CD14-positive monocyte (primary cell): ENCODE measurements at regions not wholly inside any gene's neighbourhood (a gene's known extent, or its start where the extent isn't known, plus 50 kb on each side); places are given as distances from the start of the nearest gene placed in this dataset.
"Not testable (repeated sequence)": the region's sequence is repeated elsewhere in the genome, so short reads cannot be mapped to it uniquely, and the experiment has no call there.

ENCODE experiments used
- DNase-seq, 3 donors: peaks; one replicate each; pipeline ENCODE4 v3.0.0-alpha.2; 2011 to 2022
- H2AFZ ChIP-seq: 2 replicates; pipeline ENCODE4 v1.6.0; 2012; ENCODE audit warnings: mild to moderate bottlenecking, low read depth, low read length, inconsistent platforms; ENCODE audit not compliant: insufficient read depth, poor library complexity, severe bottlenecking
- H3K27ac ChIP-seq, 2 donors: 1 replicate in 1 of 2; 2 replicates in 1 of 2; pipeline ENCODE4 v1.5.1; 2012 to 2013; ENCODE audit warnings: low read length in 2 of 2, control low read depth in 1 of 2, inconsistent platforms in 1 of 2, low read depth in 1 of 2, mild to moderate bottlenecking in 1 of 2
- H3K27me3 ChIP-seq, 2 donors: one replicate each; pipeline versions ENCODE4 v1.6.0 to v1.6.1; 2011 to 2013; ENCODE audit warnings: low read length in 2 of 2; ENCODE audit not compliant: control insufficient read depth in 2 of 2, insufficient read depth in 2 of 2
- H3K36me3 ChIP-seq, 2 donors: replicated peaks in 1 of 2; 1 replicate in 1 of 2; 2 replicates in 1 of 2; pipeline versions ENCODE4 v1.5.1 to v1.6.1; 2012 to 2013; ENCODE audit warnings: low read length in 2 of 2, control low read depth in 1 of 2, inconsistent platforms in 1 of 2, mild to moderate bottlenecking in 1 of 2; ENCODE audit not compliant: insufficient read depth in 2 of 2, control insufficient read depth in 1 of 2
- H3K4me1 ChIP-seq, 2 donors: 1 replicate in 1 of 2; 2 replicates in 1 of 2; pipeline versions ENCODE4 v1.5.1 to v1.6.1; 2012 to 2013; ENCODE audit warnings: low read length in 2 of 2, control low read depth in 1 of 2, inconsistent platforms in 1 of 2, mild to moderate bottlenecking in 1 of 2, moderate library complexity in 1 of 2; ENCODE audit not compliant: insufficient read depth in 2 of 2, control insufficient read depth in 1 of 2
- H3K4me2 ChIP-seq: replicated peaks from 2 replicates; pipeline ENCODE3; 2012; ENCODE audit warnings: low read length, moderate library complexity, mild to moderate bottlenecking; ENCODE audit not compliant: poor library complexity, severe bottlenecking; ENCODE audit errors: extremely low read depth
- H3K4me3 ChIP-seq, 3 experiments: fragments of 200-600 bp in 1 of 3; sonication (generic) in 1 of 3; replicated peaks in 1 of 3; 1 replicate in 2 of 3; 2 replicates in 1 of 3; pipeline ENCODE4 v1.5.1; 2011 to 2013; ENCODE audit warnings: low read length in 3 of 3, mild to moderate bottlenecking in 3 of 3, control low read depth in 2 of 3, low read depth in 2 of 3, inconsistent platforms in 1 of 3, moderate library complexity in 1 of 3
- H3K79me2 ChIP-seq: 2 replicates; pipeline ENCODE4 v1.6.0; 2012; ENCODE audit warnings: mild to moderate bottlenecking, control low read depth, inconsistent platforms, low read length, moderate library complexity; ENCODE audit not compliant: insufficient read depth
- H3K9ac ChIP-seq: 2 replicates; pipeline ENCODE4 v1.6.0; 2017; ENCODE audit warnings: low read length, mild to moderate bottlenecking; ENCODE audit not compliant: insufficient read depth, poor library complexity, severe bottlenecking
- H3K9me3 ChIP-seq, 2 donors: replicated peaks in 1 of 2; 1 replicate in 1 of 2; 2 replicates in 1 of 2; pipeline versions ENCODE4 v1.5.1 to v1.6.1; 2012 to 2013; ENCODE audit warnings: low read length in 2 of 2, control low read depth in 1 of 2; ENCODE audit not compliant: control insufficient read depth in 1 of 2, insufficient read depth in 1 of 2
- H4K20me1 ChIP-seq: 2 replicates; pipeline ENCODE4 v1.6.0; 2012; ENCODE audit warnings: mild to moderate bottlenecking, low read length, control low read depth, moderate library complexity; ENCODE audit not compliant: insufficient read depth
- H3K27ac Mint-ChIP-seq, 7 donors: one replicate each; pipeline ENCODE4 v1.8.0; 2020; ENCODE audit warnings: mild to moderate bottlenecking in 7 of 7, mixed read lengths in 7 of 7, moderate library complexity in 6 of 7, inconsistent platforms in 2 of 7
- H3K27me3 Mint-ChIP-seq, 3 donors: one replicate each; pipeline ENCODE4 v1.8.0; 2021 to 2022; ENCODE audit warnings: low read depth in 3 of 3, mild to moderate bottlenecking in 3 of 3, mixed read lengths in 3 of 3, moderate library complexity in 3 of 3, inconsistent platforms in 1 of 3
- H3K36me3 Mint-ChIP-seq, 2 donors: one replicate each; pipeline ENCODE4 v1.8.0; 2020; ENCODE audit warnings: mixed read lengths in 2 of 2, inconsistent platforms in 1 of 2, mild to moderate bottlenecking in 1 of 2
- H3K4me1 Mint-ChIP-seq: one replicate; pipeline ENCODE4 v1.8.0; 2020; ENCODE audit warnings: mild to moderate bottlenecking, mixed read lengths
- H3K4me3 Mint-ChIP-seq, 2 donors: one replicate each; pipeline ENCODE4 v1.8.0; 2020; ENCODE audit warnings: mild to moderate bottlenecking in 2 of 2, mixed read lengths in 2 of 2, moderate library complexity in 1 of 2
- H3K9me3 Mint-ChIP-seq, 7 donors: one replicate each; pipeline ENCODE4 v1.8.0; 2020 to 2022; ENCODE audit warnings: mixed read lengths in 7 of 7, mild to moderate bottlenecking in 6 of 7, moderate library complexity in 6 of 7, inconsistent platforms in 2 of 7
- WGBS: methylation state at CpG from one replicate; pipeline ENCODE4 v1.1.5; 2013; ENCODE audit warnings: missing lambda C conversion rate; ENCODE audit not compliant: insufficient coverage; 5-methylcytosine and 5-hydroxymethylcytosine counted together
- intact Hi-C, 2 donors: fragments of 100-400 bp; cut with micrococcal nuclease; formaldehyde crosslinking; loops; one replicate each; pipeline versions ENCODE4 v1.15.0 to v1.15.1; 2023
- TF ChIP-seq, protein P1 (sequence below): fragments of 200-600 bp; IDR thresholded peaks from one replicate; pipeline ENCODE4 v1.8.0; 2022; ENCODE audit warnings: antibody characterized with exemption, mild to moderate bottlenecking

DNA sequence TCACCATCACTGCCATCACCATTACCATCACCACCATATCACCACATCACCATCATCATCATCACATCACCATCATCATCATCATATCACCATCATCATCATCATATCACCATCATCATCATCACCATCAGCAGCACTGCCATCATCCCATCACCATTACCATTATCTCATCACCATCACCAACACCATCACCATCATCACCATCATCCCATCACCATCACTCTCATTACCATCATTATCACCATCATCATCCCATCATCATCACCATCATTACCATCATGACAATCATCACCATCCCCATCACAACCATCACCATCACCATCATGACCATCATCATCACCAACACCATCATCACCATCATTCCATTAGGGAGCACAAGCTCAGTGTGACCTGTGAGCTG is 318.0 kb downstream of the ADGRD1 start:
- H3K27me3 ChIP-seq, result no peaks in the 10 kb centered on the region
- intact Hi-C loops, result no loop called here
- no peaks in the 10 kb centered on the region for H3K79me2 ChIP-seq
- H2AFZ ChIP-seq, result no peak overlapping the region
- H3K4me3 ChIP-seq, result no peak overlapping the region
- no peak for DNase-seq
- no peak overlapping the region for H3K27ac Mint-ChIP-seq
- peaks cover 0 to 2% (median 0%) of the 10 kb centered on the region in 3 donors for H3K27me3 Mint-ChIP-seq
- no peak overlapping the region for H3K4me3 Mint-ChIP-seq
- TF ChIP-seq, protein P1, sequence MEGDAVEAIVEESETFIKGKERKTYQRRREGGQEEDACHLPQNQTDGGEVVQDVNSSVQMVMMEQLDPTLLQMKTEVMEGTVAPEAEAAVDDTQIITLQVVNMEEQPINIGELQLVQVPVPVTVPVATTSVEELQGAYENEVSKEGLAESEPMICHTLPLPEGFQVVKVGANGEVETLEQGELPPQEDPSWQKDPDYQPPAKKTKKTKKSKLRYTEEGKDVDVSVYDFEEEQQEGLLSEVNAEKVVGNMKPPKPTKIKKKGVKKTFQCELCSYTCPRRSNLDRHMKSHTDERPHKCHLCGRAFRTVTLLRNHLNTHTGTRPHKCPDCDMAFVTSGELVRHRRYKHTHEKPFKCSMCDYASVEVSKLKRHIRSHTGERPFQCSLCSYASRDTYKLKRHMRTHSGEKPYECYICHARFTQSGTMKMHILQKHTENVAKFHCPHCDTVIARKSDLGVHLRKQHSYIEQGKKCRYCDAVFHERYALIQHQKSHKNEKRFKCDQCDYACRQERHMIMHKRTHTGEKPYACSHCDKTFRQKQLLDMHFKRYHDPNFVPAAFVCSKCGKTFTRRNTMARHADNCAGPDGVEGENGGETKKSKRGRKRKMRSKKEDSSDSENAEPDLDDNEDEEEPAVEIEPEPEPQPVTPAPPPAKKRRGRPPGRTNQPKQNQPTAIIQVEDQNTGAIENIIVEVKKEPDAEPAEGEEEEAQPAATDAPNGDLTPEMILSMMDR, result no peak
- H3K4me2 ChIP-seq, result no peak overlapping the region
- no peaks in the 10 kb centered on the region for H3K4me1 Mint-ChIP-seq
- no peaks in the 10 kb centered on the region for H3K4me1 ChIP-seq
- H3K36me3 ChIP-seq, result no peaks in the 10 kb centered on the region
- no peaks in the 10 kb centered on the region for H3K9me3 Mint-ChIP-seq
- no peaks in the 10 kb centered on the region for H4K20me1 ChIP-seq
- no peaks in the 10 kb centered on the region for H3K36me3 Mint-ChIP-seq
- no peak overlapping the region for H3K27ac ChIP-seq
- H3K9me3 ChIP-seq, result no peaks in the 10 kb centered on the region
- no peak overlapping the region for H3K9ac ChIP-seq

DNA sequence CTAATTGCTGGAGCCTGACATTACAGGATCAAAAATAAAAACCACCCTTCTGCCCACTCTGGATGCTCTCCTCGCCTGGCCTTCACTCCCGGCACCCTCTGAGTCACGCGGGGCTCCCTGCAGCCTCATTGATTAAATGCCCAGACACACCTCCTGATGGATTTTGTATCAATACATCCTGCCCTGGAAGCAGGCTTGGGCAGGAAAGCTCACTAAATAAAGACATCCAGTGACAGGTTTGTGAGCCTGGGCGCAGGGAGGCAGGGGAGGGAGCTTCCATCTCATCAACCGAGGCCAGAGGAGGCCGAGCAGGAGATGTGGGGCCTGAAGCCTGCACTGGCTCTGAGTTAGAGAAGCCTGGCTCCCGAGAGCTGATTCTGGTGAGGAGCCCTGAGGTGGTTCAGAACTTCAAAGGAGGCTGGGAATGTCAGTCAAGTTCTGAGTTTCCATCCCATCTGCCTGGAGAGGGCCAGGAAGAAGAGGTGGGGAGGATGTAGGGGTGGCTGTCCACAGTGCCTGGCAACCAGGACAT is 318.6 kb downstream of the ADGRD1 start:
- H3K4me1 ChIP-seq, H3K79me2 ChIP-seq: not testable (repeated sequence)

More for the DNA sequence above, 318.6 kb downstream of the ADGRD1 start:
- H3K4me3 ChIP-seq, H3K4me3 Mint-ChIP-seq, H3K9me3 Mint-ChIP-seq, H3K4me1 Mint-ChIP-seq, H3K27me3 ChIP-seq, H3K9ac ChIP-seq, H3K9me3 ChIP-seq, H2AFZ ChIP-seq, H3K4me2 ChIP-seq, H4K20me1 ChIP-seq, H3K36me3 Mint-ChIP-seq, H3K27ac ChIP-seq, DNase-seq, H3K27me3 Mint-ChIP-seq, intact Hi-C loops, H3K36me3 ChIP-seq: not testable (repeated sequence)
- 98% methylated on average over 7 of the region's 8 CpGs for WGBS
- peak overlapping the region in 1 of 7 donors; percentile 4 for H3K27ac Mint-ChIP-seq
